HG03097 (cell line): ENCODE measurements at regions not wholly inside any gene's neighbourhood (a gene's known extent, or its start where the extent isn't known, plus 50 kb on each side); places are given as distances from the start of the nearest gene placed in this dataset.

ENCODE experiments used
- ATAC-seq: cut with Tn5 transposase; IDR thresholded peaks from one replicate; pipeline ENCODE4 v1.9.1; 2021; ENCODE audit not compliant: unreplicated experiment, low FRiP score

- no peak for ATAC-seq
Observed at GRCh38 chr2:188902901-188903491, 71.2 kb upstream of the COL3A1 start.

GRCh38 chr2:188903740-188904139 lies 70.4 kb upstream of the COL3A1 start:
- ATAC-seq = no peak

GRCh38 chr2:188909036-188909435 lies 65.1 kb upstream of the COL3A1 start:
- no peak for ATAC-seq

GRCh38 chr2:188916736-188917135 lies 57.4 kb upstream of the COL3A1 start:
- ATAC-seq = no peak

GRCh38 chr2:188917632-188918031 lies 56.5 kb upstream of the COL3A1 start:
- no peak for ATAC-seq

- ATAC-seq = no peak
Observed at GRCh38 chr2:188919824-188920223, 54.3 kb upstream of the COL3A1 start.

GRCh38 chr2:188922191-188922590 lies 52.0 kb upstream of the COL3A1 start:
- no peak for ATAC-seq
